ENCODE measurements at regions not wholly inside any gene's neighbourhood (a gene's known extent, or its start where the extent isn't known, plus 50 kb on each side); places are given as distances from the start of the nearest gene placed in this dataset.
"Not testable (repeated sequence)": the region's sequence is repeated elsewhere in the genome, so short reads cannot be mapped to it uniquely, and the experiment has no call there.

GRCh38 chr13:46466074-46466473 is 79.0 kb upstream of the RUBCNL start:
- DNase-seq (ENCODE audit: low read depth): not testable (repeated sequence)

- no peak for DNase-seq (ENCODE audit: low read depth)
Measured at GRCh38 chr13:46463719-46464118, 76.7 kb upstream of the RUBCNL start.

GRCh38 chr13:46460223-46460622 is 73.2 kb upstream of the RUBCNL start:
- DNase-seq (ENCODE audit: low read depth): not testable (repeated sequence)

GRCh38 chr13:46457255-46457654 is 70.2 kb upstream of the RUBCNL start:
- DNase-seq (ENCODE audit: low read depth): not testable (repeated sequence)

DNA sequence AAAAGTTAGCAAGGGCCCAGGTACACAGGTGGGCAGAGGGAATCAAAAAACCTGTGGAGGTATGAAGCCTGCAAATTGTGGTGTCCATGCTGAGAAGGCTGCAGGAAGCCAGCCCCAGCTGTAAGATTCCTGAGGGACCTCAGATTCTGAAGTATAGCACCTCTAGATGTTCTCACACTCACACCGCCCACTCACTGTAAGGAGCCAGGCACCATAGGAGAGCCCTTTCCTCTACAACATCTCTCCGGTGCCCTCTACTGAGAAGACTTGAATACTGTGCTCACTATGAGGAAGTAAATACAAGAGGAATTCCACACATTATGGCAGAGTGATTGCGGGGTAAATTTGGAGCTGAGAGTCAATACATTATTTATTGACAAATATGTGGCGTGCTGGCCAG is 68.9 kb upstream of the RUBCNL start:
- DNase-seq (ENCODE audit: low read depth): peak; percentile 49

DNA sequence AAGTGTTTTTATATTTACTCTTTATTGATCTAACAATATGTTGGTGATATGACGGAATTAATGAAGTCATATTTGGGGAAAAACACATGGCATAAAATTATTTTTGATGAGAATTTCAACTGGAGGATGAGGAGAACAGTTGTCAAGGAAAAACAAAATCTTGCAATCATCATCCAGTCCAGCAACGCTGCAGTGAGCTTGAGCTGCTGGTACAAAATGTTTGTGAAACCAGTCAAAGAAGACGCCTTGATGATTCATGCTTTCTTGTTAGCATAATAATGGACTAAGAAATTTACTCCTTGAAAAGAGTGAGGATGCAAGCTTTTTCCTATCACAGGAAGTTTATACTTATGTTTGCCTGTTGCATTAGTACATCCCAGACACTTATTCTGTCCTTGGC is 64.1 kb upstream of the RUBCNL start:
- not testable (repeated sequence) for DNase-seq (ENCODE audit: low read depth)

- DNase-seq (ENCODE audit: low read depth): not testable (repeated sequence)
Measured at GRCh38 chr13:46449949-46450348, 62.9 kb upstream of the RUBCNL start.

- DNase-seq (ENCODE audit: low read depth): not testable (repeated sequence)
Measured at GRCh38 chr13:46448148-46448547, 61.1 kb upstream of the RUBCNL start.

DNA sequence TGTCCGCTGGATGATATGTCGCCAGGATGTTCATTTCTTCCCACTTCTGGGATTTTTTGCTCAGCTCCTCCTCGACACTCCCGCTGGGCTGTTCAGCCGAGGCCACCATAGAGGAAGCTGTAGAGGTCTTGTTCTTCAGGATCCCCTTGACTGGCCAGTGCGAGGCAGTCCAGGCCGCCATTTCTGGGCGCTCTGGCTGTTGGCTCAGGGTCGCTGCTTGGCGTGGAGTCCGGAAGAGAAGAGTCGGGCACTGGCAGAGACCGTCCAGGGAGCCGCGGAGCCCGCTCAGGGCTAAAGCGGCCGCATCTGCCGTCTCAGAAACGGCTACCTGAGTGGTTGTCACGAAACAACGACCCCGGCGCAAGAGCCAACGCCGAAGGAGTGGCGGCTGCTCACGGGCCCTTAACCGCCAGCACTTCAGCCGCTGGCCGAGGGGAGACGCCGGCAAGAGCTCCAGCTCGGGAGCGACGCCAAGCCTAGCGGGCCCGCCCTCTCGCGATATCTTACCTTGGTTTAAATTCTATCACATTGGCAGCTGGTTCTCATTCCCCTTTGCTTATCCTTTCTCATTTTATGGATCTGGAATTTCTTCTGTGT is 50.9 kb upstream of the RUBCNL start:
- DNase-seq (ENCODE audit: low read depth): not testable (repeated sequence)
